Ascending aorta (tissue), 2 donors: ENCODE measurements at regions not wholly inside any gene's neighbourhood (a gene's known extent, or its start where the extent isn't known, plus 50 kb on each side); places are given as distances from the start of the nearest gene placed in this dataset.

Source experiments
- DNase-seq, 2 donors: peaks; one replicate each; pipeline ENCODE4 v3.0.0-alpha.2; 2019; ENCODE audit warnings: low spot score in 2 of 2
- H3K27ac ChIP-seq, 2 donors: fragments of 200-600 bp; sonication (generic); one replicate each; pipeline ENCODE4 v1.5.1; 2016 to 2017; ENCODE audit warnings: mild to moderate bottlenecking in 1 of 2
- H3K27me3 ChIP-seq: fragments of 200-600 bp; sonication (generic); one replicate; pipeline ENCODE4 v1.5.1; 2017
- H3K36me3 ChIP-seq, 2 donors: fragments of 200-600 bp; sonication (generic); one replicate each; pipeline ENCODE4 v1.5.1; 2016
- H3K4me1 ChIP-seq, 2 donors: fragments of 200-600 bp; sonication (generic); one replicate each; pipeline ENCODE4 v1.5.1; 2016 to 2017; ENCODE audit warnings: mild to moderate bottlenecking in 1 of 2
- H3K4me3 ChIP-seq, 2 donors: fragments of 200-600 bp; sonication (generic); one replicate each; pipeline ENCODE4 v1.5.1; 2016 to 2017; ENCODE audit warnings: mild to moderate bottlenecking in 1 of 2
- H3K9me3 ChIP-seq, 2 donors: fragments of 200-600 bp; sonication (generic); one replicate each; pipeline ENCODE4 v1.5.1; 2016
- CTCF ChIP-seq, 3 experiments: fragments of 200-600 bp in 2 of 3; fragments of 450-650 bp in 1 of 3; sonication (generic) in 2 of 3; IDR thresholded peaks; one replicate each; pipeline ENCODE4 v1.5.1; 2016 to 2019; ENCODE audit warnings: antibody characterized with exemption in 3 of 3, mild to moderate bottlenecking in 1 of 3, moderate library complexity in 1 of 3
- intact Hi-C: fragments of 100-400 bp; cut with DNase I; formaldehyde crosslinking; loops from one replicate; pipeline ENCODE4 v1.15.1; 2023

- no peak overlapping the region for H3K27ac ChIP-seq
- intact Hi-C loops = no loop called here
- no peak for TF ChIP-seq CTCF (IDR thresholded peaks at IDR 0.05)
Measured at GRCh38 chr5:117562647-117563046, 988.0 kb upstream of the SEMA6A start.

GRCh38 chr5:117561531-117561930, 986.9 kb upstream of the SEMA6A start:
- intact Hi-C loops = no loop called here
- Histone ChIP-seq H3K4me1 (no peaks in the 10 kb centered on the region), H3K27me3 (no peaks in the 10 kb centered on the region), H3K9me3 (no peaks in the 10 kb centered on the region), H3K36me3 (no peaks in the 10 kb centered on the region), H3K27ac (no peak overlapping the region), H3K4me3 (no peak overlapping the region)
- TF ChIP-seq CTCF (IDR thresholded peaks at IDR 0.05) = no peak
- DNase-seq = no peak

More at GRCh38 chr5:117562647-117563046, 988.0 kb upstream of the SEMA6A start:
- H3K4me3 ChIP-seq = no peak overlapping the region
- DNase-seq = no peak
- H3K4me1 ChIP-seq = no peaks in the 10 kb centered on the region
- no peaks in the 10 kb centered on the region for H3K36me3 ChIP-seq
- H3K9me3 ChIP-seq = no peaks in the 10 kb centered on the region
- H3K27me3 ChIP-seq = no peaks in the 10 kb centered on the region

- no peak overlapping the region for H3K27ac ChIP-seq
- intact Hi-C loops = no loop called here
Measured at GRCh38 chr5:117559005-117559844, 984.6 kb upstream of the SEMA6A start.

GRCh38 chr5:117551236-117551635, 976.6 kb upstream of the SEMA6A start:
- Histone ChIP-seq H3K4me3 (no peak overlapping the region), H3K27ac (no peak overlapping the region), H3K27me3 (no peaks in the 10 kb centered on the region), H3K4me1 (no peaks in the 10 kb centered on the region), H3K36me3 (no peaks in the 10 kb centered on the region), H3K9me3 (no peaks in the 10 kb centered on the region)
- no peak for DNase-seq
- no peak for TF ChIP-seq CTCF (IDR thresholded peaks at IDR 0.05)
- intact Hi-C loops = no loop called here

More at GRCh38 chr5:117559005-117559844, 984.6 kb upstream of the SEMA6A start:
- Histone ChIP-seq H3K4me1 (no peaks in the 10 kb centered on the region), H3K27me3 (no peaks in the 10 kb centered on the region), H3K9me3 (no peaks in the 10 kb centered on the region), H3K4me3 (no peak overlapping the region), H3K36me3 (no peaks in the 10 kb centered on the region)
- no peak for DNase-seq
- TF ChIP-seq CTCF (IDR thresholded peaks at IDR 0.05) = no peak

- no peak for TF ChIP-seq CTCF (IDR thresholded peaks at IDR 0.05)
- DNase-seq = no peak
- H3K27ac ChIP-seq = no peak overlapping the region
- intact Hi-C loops = no loop called here
- no peaks in the 10 kb centered on the region for H3K36me3 ChIP-seq
- H3K4me1 ChIP-seq = no peaks in the 10 kb centered on the region
- H3K27me3 ChIP-seq = no peaks in the 10 kb centered on the region
- H3K9me3 ChIP-seq = no peaks in the 10 kb centered on the region
- no peak overlapping the region for H3K4me3 ChIP-seq
Measured at GRCh38 chr5:117547192-117547591, 972.6 kb upstream of the SEMA6A start.
